ENCODE measurements at regions not wholly inside any gene's neighbourhood (a gene's known extent, or its start where the extent isn't known, plus 50 kb on each side); places are given as distances from the start of the nearest gene placed in this dataset.

- TF ChIP-seq CHD7 (IDR thresholded peaks at IDR 0.05; ENCODE audit: insufficient replicate concordance, low read length) = no peak
- no peak for TF ChIP-seq CHD1 (IDR thresholded peaks at IDR 0.05; ENCODE audit: low read depth, low read length)
- TF ChIP-seq RAD21 (IDR thresholded peaks at IDR 0.05 in 1 of 2, conservative IDR thresholded peaks at IDR 0.05 in 1 of 2; ENCODE audit: low read depth in 2 of 2, low read length in 2 of 2) = no peak
Measured at GRCh38 chr11:86172894-86173293, 71.7 kb upstream of the EED start (continued).
